HG02981 (cell line): ENCODE measurements at regions not wholly inside any gene's neighbourhood (a gene's known extent, or its start where the extent isn't known, plus 50 kb on each side); places are given as distances from the start of the nearest gene placed in this dataset.
"Not testable (repeated sequence)": the region's sequence is repeated elsewhere in the genome, so short reads cannot be mapped to it uniquely, and the experiment has no call there.

Experiments
- ATAC-seq: cut with Tn5 transposase; IDR thresholded peaks from one replicate; pipeline ENCODE4 v1.9.1; 2021; ENCODE audit warnings: mild to moderate bottlenecking, moderate library complexity; ENCODE audit not compliant: unreplicated experiment

GRCh38 chr9:119941091-119941490, 571.9 kb upstream of the BRINP1 start:
- no peak for ATAC-seq

GRCh38 chr9:119938871-119939270, 569.6 kb upstream of the BRINP1 start:
- no peak for ATAC-seq

DNA sequence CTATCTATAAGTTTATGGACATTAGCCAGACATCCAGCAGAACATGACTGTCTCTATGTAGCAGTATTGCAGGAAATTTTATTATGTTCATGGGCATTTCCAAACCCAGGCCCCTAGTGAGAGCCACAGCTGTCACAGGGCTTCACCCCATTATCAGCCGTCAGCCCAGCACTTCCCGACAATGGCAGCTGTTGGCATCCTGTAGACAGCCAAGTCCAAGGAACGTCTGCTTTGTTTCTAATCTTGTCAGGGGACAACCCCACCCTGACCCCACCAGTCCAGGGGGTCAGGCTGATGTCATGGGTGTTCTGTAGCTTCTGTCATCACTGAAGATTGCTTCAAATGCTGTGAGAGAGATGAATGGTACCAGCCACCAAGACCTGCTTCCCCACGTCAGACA, 565.3 kb upstream of the BRINP1 start:
- ATAC-seq = no peak

GRCh38 chr9:119933191-119933590, 564.0 kb upstream of the BRINP1 start:
- ATAC-seq = no peak

DNA sequence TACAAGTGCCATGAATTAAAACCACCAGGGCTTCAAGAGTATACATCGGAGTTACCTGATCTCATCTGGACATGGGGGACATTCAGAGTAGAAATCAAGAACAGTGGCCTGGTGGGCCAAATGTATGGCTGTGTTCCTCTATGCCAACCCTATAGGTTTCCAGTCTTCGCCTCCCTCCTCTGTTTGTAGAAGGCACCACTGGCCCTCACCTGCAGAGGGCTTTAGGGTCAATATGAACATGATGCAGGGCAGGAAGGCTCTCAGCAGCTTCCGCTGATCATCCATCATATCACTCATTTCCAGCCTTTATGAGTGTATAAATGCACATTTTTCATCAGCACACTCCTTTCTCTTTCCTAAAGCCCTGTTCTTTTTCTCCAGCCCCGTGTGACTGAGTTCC, 555.5 kb upstream of the BRINP1 start:
- no peak for ATAC-seq

GRCh38 chr9:119917175-119917574, 547.9 kb upstream of the BRINP1 start:
- no peak for ATAC-seq

GRCh38 chr9:119907056-119907455, 537.8 kb upstream of the BRINP1 start:
- no peak for ATAC-seq

DNA sequence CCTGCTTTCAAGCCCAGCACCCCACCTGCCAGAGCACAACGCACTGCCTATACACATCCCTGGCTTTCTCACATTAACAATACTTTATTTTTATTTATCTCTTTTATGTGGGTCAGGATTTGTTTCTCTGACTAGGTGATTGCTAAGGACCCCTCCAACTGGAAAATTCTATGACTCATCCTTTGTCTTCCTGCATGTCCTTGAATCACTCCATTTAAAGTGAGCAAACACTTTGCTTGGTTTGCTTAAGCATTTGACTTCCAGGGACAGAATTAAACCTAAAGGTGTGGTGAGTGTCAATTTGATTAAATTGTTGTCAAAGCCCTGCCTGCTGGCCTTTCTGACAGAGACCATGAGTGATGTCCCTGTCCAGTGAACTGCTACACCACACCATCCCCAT, 536.5 kb upstream of the BRINP1 start:
- ATAC-seq = no peak

GRCh38 chr9:119903851-119904250, 534.6 kb upstream of the BRINP1 start:
- no peak for ATAC-seq

GRCh38 chr9:119902611-119903010, 533.4 kb upstream of the BRINP1 start:
- ATAC-seq = no peak

DNA sequence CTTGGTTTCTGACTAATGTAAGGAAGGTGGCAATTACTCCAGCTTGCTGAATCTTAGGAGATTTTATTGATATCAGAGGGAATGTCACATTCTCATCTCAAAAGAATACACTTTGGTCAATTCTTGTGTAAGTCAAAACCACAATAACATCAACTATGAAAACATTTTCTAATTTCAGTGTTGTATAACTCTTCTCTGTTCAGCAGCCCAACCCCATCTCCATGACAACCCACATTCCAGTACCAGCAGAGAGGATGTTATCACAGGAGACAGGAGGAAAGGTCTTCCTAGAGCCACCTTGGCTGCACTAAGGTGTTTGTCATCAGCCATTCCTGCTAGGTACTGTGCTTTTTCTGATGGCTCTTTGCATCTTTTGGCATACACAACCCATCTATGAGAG, 529.1 kb upstream of the BRINP1 start:
- ATAC-seq = no peak

DNA sequence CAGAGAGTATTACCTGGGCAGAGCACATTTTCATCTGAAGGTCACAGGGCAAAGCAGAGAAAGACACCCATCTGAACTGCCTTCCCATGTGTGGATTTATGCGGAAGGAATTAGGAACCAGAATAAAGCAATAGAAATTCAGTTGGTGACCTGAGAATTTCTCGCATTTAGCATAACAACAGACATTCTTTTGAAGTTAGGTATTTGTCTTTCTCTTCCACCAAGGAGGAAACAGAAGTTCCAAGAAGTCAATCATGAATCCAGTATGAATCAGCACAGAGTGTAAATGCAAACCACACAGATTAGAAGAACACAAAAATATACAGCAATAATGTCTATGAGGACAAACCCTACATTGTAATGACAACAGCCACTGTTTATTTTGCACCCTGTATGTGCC, 515.2 kb upstream of the BRINP1 start:
- ATAC-seq = no peak

DNA sequence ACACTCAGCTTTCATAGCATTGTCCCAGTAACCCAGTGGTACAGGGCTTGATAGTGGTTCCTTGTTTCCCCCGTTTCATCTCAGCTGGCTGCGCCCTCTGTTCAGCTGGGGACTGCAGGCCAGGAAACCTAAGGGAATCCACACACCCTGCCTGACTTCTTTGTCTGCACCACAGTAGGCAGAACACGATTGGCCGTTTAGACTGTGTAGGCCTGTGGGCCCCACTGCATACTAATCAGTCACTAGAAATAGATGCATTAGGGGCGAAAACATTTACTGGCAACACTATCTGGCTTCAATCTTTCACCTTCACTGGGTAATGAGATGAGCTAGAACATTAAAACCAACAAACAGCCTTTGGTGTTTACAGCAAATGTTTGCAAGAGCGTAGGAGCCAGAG, 512.7 kb upstream of the BRINP1 start:
- no peak for ATAC-seq

DNA sequence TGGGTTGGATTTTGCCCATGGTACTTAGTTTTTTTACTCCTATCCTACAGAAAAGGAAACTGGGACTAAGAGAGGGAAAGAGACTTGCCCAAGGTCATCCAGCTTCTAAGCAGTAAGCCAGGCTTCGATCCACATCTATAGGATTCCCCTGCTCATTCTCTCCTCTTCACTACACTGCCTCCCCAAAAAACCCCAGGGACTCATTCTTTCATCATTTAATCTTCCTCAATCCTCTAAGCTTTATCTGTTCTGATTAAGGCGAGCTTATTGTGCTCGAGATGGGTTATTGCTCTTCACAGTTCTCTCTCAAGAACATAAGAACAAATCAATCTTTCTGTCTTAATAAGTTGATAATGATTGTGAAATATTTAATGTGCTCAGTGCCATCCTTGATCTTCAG, 511.1 kb upstream of the BRINP1 start:
- no peak for ATAC-seq

GRCh38 chr9:119877306-119877705, 508.1 kb upstream of the BRINP1 start:
- no peak for ATAC-seq

- ATAC-seq = no peak
These were observed 504.6 kb upstream of the BRINP1 start for GRCh38 chr9:119873877-119874276.

DNA sequence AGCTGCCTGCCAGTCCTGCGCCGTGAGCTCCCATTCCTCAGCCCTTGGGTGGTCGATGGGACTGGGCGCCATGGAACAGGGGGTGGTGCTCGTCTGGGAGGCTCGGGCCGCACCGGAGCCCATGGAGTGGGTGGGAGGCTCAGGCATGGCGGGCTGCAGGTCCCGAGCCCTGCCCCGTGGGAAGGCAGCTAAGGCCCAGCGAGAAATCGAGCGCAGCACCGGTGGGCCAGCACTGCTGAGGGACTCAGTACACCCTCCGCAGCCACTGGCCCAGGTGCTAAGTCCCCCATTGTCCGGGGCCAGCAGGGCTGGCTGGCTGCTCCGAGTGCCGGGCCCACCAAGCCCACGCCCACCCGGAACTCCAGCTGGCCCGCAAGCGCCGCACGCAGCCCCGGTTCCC, 501.0 kb upstream of the BRINP1 start:
- ATAC-seq = not testable (repeated sequence)

GRCh38 chr9:119868694-119869093, 499.5 kb upstream of the BRINP1 start:
- no peak for ATAC-seq

DNA sequence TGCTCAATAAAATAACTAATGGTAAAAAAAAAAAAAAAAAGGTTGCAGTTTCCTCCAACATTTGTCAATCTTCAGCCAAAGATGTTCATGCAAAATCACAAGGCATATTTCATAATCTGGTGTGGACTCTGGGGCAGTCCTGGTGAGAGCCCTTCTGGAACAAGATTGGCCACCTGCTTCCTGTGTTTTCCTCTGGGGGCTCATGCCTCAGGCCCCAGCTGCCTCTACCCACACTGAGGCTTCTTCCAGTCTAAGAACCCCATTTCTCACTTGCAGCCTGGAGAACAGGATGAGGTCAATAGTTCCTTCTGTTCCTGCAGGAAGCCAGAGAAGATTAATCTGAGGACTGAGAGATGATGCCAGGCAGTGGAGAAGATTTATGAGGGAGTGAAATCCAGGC, 492.6 kb upstream of the BRINP1 start:
- no peak for ATAC-seq

- no peak for ATAC-seq
These were observed 489.9 kb upstream of the BRINP1 start for GRCh38 chr9:119859128-119859527.

GRCh38 chr9:119853126-119853525, 483.9 kb upstream of the BRINP1 start:
- no peak for ATAC-seq

DNA sequence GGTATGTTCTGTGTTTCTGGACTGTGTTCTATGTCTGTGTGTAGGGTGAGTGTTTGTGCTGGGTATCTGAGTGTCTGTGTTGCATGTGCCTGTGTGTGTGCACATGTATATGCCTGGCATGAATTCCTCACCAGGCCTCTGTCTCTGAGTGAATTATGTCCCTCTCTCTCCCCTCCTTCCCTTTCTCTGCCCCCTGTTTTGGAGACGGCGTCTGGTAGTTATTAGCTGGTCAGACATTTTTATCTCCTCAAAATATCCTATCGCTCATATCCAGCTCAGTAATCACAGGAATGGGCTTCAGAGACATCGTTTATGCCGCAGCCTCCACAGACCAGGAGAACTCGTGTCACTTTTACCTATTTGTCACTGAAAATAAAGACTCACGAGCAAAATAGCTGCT, 483.2 kb upstream of the BRINP1 start:
- ATAC-seq = no peak

- no peak for ATAC-seq
These were observed 475.2 kb upstream of the BRINP1 start for GRCh38 chr9:119844431-119844830.

DNA sequence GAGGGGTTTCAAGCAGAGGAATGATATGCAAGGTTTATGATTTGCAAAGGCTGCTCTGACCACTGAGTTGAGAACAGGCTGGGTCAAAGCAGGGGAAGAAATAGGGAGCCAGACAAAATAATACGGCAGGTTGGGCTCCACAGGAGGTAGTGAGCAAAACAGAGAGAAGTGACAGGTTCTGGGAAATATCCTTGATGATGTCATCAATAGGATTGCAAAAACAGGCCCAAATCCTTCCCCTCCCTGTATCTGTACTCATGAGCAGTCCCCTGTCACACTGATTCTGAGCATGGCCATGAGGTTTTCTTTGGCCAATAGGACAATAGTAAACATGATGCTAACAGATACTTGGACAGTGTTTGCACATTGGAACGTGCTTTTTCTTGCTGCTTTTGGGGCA, 471.8 kb upstream of the BRINP1 start:
- no peak for ATAC-seq
